Neural cell (in vitro differentiated cells): ENCODE measurements at regions not wholly inside any gene's neighbourhood (a gene's known extent, or its start where the extent isn't known, plus 50 kb on each side); places are given as distances from the start of the nearest gene placed in this dataset.
"Not testable (repeated sequence)": the region's sequence is repeated elsewhere in the genome, so short reads cannot be mapped to it uniquely, and the experiment has no call there.

Source experiments
- H2AFZ ChIP-seq: fragments of 200-600, 300-800 bp; sonication (generic), shearing (Covaris generic); 2 replicates; pipeline ENCODE4 v1.6.0; 2014; ENCODE audit warnings: low read depth, mild to moderate bottlenecking, antibody characterized with exemption, low read length, moderate library complexity
- H3F3A ChIP-seq: fragments of 200-600 bp; shearing (Covaris generic); 2 replicates; pipeline ENCODE4 v1.6.1; 2016; ENCODE audit warnings: mild to moderate bottlenecking, moderate library complexity, mixed read lengths, antibody characterized with exemption, low read length; ENCODE audit not compliant: insufficient read depth, poor library complexity, severe bottlenecking
- H3K27ac ChIP-seq: fragments of 200-600, 300-800 bp; sonication (generic), shearing (Covaris generic); 2 replicates; pipeline ENCODE4 v1.5.1; 2014; ENCODE audit warnings: mild to moderate bottlenecking, low read length, moderate library complexity
- H3K27me3 ChIP-seq: fragments of 300-800, 200-600 bp; sonication (generic), shearing (Covaris generic); 2 replicates; pipeline ENCODE4 v1.6.0; 2014; ENCODE audit warnings: mild to moderate bottlenecking, low read depth, low read length, moderate library complexity; ENCODE audit not compliant: insufficient read depth
- H3K36me3 ChIP-seq: fragments of 300-800, 200-600 bp; sonication (generic), shearing (Covaris generic); 2 replicates; pipeline ENCODE4 v1.5.1; 2014; ENCODE audit warnings: mild to moderate bottlenecking, antibody characterized with exemption, low read length, moderate library complexity; ENCODE audit not compliant: insufficient read depth
- H3K4me2 ChIP-seq: fragments of 300-800, 200-600 bp; sonication (generic), shearing (Covaris generic); 2 replicates; pipeline ENCODE4 v1.6.0; 2014; ENCODE audit warnings: mild to moderate bottlenecking, low read length
- H3K4me3 ChIP-seq: fragments of 300-800, 200-600 bp; sonication (generic), shearing (Covaris generic); 2 replicates; pipeline ENCODE4 v1.5.1; 2014; ENCODE audit warnings: mild to moderate bottlenecking, low read length, moderate library complexity
- H3K79me2 ChIP-seq: fragments of 200-600 bp; shearing (Covaris generic); replicated peaks from 2 replicates; pipeline ENCODE4 v1.6.0; 2014; ENCODE audit warnings: mild to moderate bottlenecking, low read length, moderate library complexity; ENCODE audit not compliant: insufficient read depth
- H3K9ac ChIP-seq: fragments of 300-800, 200-600 bp; sonication (generic), shearing (Covaris generic); 2 replicates; pipeline ENCODE4 v1.6.1; 2016; ENCODE audit warnings: mild to moderate bottlenecking, low read length, mixed read lengths
- H3K9me2 ChIP-seq: fragments of 200-600 bp; shearing (Covaris generic); 2 replicates; pipeline ENCODE4 v1.6.1; 2016; ENCODE audit warnings: mild to moderate bottlenecking, low read length, mixed read lengths; ENCODE audit not compliant: insufficient read depth
- H3K9me3 ChIP-seq: fragments of 200-600, 300-800 bp; sonication (generic), shearing (Covaris generic); 2 replicates; pipeline ENCODE4 v1.6.1; 2016; ENCODE audit warnings: mild to moderate bottlenecking, mixed run types, low read length, moderate library complexity, mixed read lengths
- H4K20me1 ChIP-seq: fragments of 200-600 bp; shearing (Covaris generic); 2 replicates; pipeline ENCODE4 v1.6.1; 2016; ENCODE audit warnings: mild to moderate bottlenecking, mixed run types; ENCODE audit not compliant: insufficient read depth
- EP300 ChIP-seq: fragments of 450-650 bp; conservative IDR thresholded peaks from 2 replicates; pipeline ENCODE4 v1.6.1; 2014; ENCODE audit warnings: antibody characterized with exemption, mild to moderate bottlenecking, moderate library complexity; ENCODE audit not compliant: poor library complexity, severe bottlenecking
- EZH2 ChIP-seq: fragments of 200-600, 300-800 bp; shearing (Covaris generic), sonication (generic); IDR thresholded peaks from 2 replicates; pipeline ENCODE4 v1.6.1; 2014; ENCODE audit warnings: antibody characterized with exemption, low read length, borderline replicate concordance, mild to moderate bottlenecking; ENCODE audit not compliant: insufficient read depth, poor library complexity, severe bottlenecking
- MXI1 ChIP-seq: fragments of 450-650 bp; conservative IDR thresholded peaks from 2 replicates; pipeline ENCODE4 v1.6.1; 2014; ENCODE audit warnings: antibody characterized with exemption, mild to moderate bottlenecking; ENCODE audit not compliant: poor library complexity, severe bottlenecking
- POLR2AphosphoS5 ChIP-seq: IDR thresholded peaks from 2 replicates; pipeline ENCODE4 v1.6.1; 2012
- RAD21 ChIP-seq: fragments of 450-650 bp; conservative IDR thresholded peaks from 2 replicates; pipeline ENCODE4 v1.6.1; 2014; ENCODE audit warnings: antibody characterized with exemption, mild to moderate bottlenecking, moderate library complexity
- SMC3 ChIP-seq: fragments of 450-650 bp; conservative IDR thresholded peaks from 2 replicates; pipeline ENCODE4 v1.6.1; 2014; ENCODE audit warnings: antibody characterized with exemption, mild to moderate bottlenecking, moderate library complexity; ENCODE audit not compliant: poor library complexity
- TAF1 ChIP-seq: IDR thresholded peaks from 2 replicates; pipeline ENCODE4 v1.6.1; 2012; ENCODE audit warnings: low read depth
- TF ChIP-seq, protein P1 (sequence below): fragments of 450-650 bp; IDR thresholded peaks from 2 replicates; pipeline ENCODE4 v1.5.1; 2014; ENCODE audit warnings: antibody characterized with exemption, mild to moderate bottlenecking, moderate library complexity; ENCODE audit not compliant: poor library complexity, severe bottlenecking
- TF ChIP-seq, protein P2 (sequence below): IDR thresholded peaks from 2 replicates; pipeline ENCODE4 v1.6.1; 2012; ENCODE audit warnings: borderline replicate concordance

DNA sequence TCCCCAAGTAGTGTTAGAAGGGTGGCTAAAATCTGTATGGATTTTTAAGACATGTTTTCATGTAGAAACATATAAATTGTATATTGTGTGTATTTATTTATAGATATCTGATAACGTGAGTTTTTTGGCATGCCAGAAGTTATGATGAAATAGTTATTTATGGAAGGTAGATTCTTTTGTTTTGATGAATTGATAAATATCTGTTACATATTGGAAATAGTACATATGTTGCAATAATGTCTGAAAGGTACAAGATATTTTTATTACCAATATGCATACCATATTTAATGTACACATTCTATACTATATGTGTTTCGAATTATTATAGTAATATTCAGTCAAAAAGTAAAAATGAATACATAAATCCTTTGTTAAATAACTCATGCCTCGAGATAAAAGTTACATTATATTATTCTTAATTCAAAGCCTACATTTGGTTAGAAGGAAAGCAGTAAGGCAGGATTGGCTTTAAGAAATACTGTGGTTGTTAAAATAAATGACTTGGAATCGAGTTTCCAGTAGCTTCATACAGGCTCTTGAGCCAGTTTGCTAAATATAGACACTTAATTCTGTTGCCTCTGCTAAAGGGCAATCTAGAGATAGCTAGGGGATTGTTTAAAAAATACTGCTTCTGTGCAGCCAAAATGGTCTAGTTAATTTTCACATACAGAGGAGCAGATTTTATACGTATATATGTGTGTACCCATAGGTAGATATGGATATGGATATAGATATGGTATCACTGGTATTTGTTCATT lies 1175.1 kb upstream of the B3GALT2 start:
- Histone ChIP-seq H3K79me2 (no peaks in the 10 kb centered on the region), H3K27me3 (no peaks in the 10 kb centered on the region), H3K27ac (no peak overlapping the region), H3K9me2 (no peaks in the 10 kb centered on the region), H3F3A (no peaks in the 10 kb centered on the region), H2AFZ (no peak overlapping the region), H3K4me2 (no peak overlapping the region), H4K20me1 (no peaks in the 10 kb centered on the region), H3K36me3 (no peaks in the 10 kb centered on the region), H3K9ac (no peak overlapping the region), H3K4me3 (no peak overlapping the region), H3K9me3 (no peaks in the 10 kb centered on the region)
- TF ChIP-seq TAF1 = no peak
- TF ChIP-seq, protein P1, sequence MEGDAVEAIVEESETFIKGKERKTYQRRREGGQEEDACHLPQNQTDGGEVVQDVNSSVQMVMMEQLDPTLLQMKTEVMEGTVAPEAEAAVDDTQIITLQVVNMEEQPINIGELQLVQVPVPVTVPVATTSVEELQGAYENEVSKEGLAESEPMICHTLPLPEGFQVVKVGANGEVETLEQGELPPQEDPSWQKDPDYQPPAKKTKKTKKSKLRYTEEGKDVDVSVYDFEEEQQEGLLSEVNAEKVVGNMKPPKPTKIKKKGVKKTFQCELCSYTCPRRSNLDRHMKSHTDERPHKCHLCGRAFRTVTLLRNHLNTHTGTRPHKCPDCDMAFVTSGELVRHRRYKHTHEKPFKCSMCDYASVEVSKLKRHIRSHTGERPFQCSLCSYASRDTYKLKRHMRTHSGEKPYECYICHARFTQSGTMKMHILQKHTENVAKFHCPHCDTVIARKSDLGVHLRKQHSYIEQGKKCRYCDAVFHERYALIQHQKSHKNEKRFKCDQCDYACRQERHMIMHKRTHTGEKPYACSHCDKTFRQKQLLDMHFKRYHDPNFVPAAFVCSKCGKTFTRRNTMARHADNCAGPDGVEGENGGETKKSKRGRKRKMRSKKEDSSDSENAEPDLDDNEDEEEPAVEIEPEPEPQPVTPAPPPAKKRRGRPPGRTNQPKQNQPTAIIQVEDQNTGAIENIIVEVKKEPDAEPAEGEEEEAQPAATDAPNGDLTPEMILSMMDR = no peak
- no peak for TF ChIP-seq RAD21
- no peak for TF ChIP-seq EP300
- no peak for TF ChIP-seq MXI1

DNA sequence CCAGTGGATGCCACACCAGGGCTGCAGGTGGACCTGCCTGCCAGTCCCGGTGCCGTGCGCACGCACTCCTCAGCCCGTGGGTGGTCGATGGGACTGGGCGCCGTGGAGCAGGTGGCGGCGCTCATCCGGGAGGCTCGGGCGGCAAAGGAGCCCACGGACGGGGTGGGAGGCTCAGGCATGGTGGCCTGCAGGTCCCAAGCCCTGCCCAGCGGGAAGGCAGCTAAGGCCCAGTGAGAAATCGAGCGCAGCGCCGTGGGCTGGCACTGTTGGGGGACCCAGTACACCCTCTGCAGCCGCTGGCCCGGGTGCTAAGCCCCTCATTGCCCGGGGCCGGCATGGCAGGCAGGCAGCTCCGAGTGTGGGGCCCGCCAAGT lies 1171.8 kb upstream of the B3GALT2 start:
- Histone ChIP-seq H2AFZ (no peak overlapping the region), H3K9me3 (no peaks in the 10 kb centered on the region), H3K9ac (no peak overlapping the region), H3K4me2 (no peak overlapping the region), H3K9me2 (no peaks in the 10 kb centered on the region), H4K20me1 (no peaks in the 10 kb centered on the region), H3K27me3 (no peaks in the 10 kb centered on the region), H3F3A (no peaks in the 10 kb centered on the region), H3K4me3 (no peak overlapping the region), H3K36me3 (no peaks in the 10 kb centered on the region), H3K27ac (no peak overlapping the region), H3K79me2 (no peaks in the 10 kb centered on the region)
- TF ChIP-seq SMC3 (no peak), TAF1 (no peak), POLR2AphosphoS5 (no peak), RAD21 (no peak), EP300 (no peak), MXI1 (no peak), EZH2 (no peak)
- TF ChIP-seq, protein P2, sequence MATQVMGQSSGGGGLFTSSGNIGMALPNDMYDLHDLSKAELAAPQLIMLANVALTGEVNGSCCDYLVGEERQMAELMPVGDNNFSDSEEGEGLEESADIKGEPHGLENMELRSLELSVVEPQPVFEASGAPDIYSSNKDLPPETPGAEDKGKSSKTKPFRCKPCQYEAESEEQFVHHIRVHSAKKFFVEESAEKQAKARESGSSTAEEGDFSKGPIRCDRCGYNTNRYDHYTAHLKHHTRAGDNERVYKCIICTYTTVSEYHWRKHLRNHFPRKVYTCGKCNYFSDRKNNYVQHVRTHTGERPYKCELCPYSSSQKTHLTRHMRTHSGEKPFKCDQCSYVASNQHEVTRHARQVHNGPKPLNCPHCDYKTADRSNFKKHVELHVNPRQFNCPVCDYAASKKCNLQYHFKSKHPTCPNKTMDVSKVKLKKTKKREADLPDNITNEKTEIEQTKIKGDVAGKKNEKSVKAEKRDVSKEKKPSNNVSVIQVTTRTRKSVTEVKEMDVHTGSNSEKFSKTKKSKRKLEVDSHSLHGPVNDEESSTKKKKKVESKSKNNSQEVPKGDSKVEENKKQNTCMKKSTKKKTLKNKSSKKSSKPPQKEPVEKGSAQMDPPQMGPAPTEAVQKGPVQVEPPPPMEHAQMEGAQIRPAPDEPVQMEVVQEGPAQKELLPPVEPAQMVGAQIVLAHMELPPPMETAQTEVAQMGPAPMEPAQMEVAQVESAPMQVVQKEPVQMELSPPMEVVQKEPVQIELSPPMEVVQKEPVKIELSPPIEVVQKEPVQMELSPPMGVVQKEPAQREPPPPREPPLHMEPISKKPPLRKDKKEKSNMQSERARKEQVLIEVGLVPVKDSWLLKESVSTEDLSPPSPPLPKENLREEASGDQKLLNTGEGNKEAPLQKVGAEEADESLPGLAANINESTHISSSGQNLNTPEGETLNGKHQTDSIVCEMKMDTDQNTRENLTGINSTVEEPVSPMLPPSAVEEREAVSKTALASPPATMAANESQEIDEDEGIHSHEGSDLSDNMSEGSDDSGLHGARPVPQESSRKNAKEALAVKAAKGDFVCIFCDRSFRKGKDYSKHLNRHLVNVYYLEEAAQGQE = no peak
- TF ChIP-seq, protein P1 = no peak

DNA sequence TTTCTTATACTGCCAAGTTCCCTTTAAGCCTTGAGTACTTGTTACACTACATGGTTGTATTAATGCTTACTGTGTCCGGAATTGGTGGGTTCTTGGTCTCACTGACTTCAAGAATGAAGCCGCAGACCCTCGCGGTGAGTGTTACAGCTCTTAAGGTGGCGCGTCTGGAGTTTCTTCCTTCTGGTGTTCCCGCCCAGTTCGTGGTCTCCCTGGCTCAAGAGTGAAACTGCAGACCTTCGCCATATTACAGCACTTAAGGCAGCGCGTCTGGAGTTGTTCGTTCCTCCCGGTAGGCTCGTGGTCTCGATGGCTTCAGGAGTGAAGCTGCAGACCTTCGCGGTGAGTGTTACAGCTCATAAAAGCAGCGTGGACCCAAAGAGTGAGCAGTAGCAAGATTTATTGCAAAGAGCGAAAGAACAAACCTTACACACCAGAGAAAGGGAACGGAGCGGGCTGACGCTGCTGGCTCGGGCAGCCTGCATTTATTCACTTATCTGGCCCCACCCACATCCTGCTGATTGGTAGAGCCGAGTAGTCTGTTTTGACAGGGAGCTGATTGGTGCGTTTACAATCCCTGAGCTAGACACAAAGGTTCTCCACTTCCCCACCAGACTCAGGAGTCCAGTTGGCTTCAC lies 1171.3 kb upstream of the B3GALT2 start:
- H3K9me2 ChIP-seq, H3K27ac ChIP-seq, H3K36me3 ChIP-seq, H3F3A ChIP-seq, H3K27me3 ChIP-seq, H3K79me2 ChIP-seq, H3K9ac ChIP-seq, H3K9me3 ChIP-seq, H4K20me1 ChIP-seq, H2AFZ ChIP-seq, H3K4me2 ChIP-seq, H3K4me3 ChIP-seq: not testable (repeated sequence)
